Gastroesophageal sphincter (tissue), 3 donors: ENCODE measurements at regions not wholly inside any gene's neighbourhood (a gene's known extent, or its start where the extent isn't known, plus 50 kb on each side); places are given as distances from the start of the nearest gene placed in this dataset.

Experiments used
- EP300 ChIP-seq: sonication (generic); formaldehyde crosslinking; IDR thresholded peaks from one replicate; pipeline ENCODE4 v1.6.1; 2017; ENCODE audit warnings: antibody characterized with exemption, mild to moderate bottlenecking
- POLR2A ChIP-seq, 2 donors: fragments of 450-650 bp; IDR thresholded peaks; one replicate each; pipeline ENCODE4 v1.6.1; 2017; ENCODE audit warnings: antibody characterized with exemption in 2 of 2, mild to moderate bottlenecking in 2 of 2, moderate library complexity in 1 of 2
- POLR2AphosphoS5 ChIP-seq: sonication (generic); formaldehyde crosslinking; IDR thresholded peaks from one replicate; pipeline ENCODE4 v1.6.1; 2017; ENCODE audit warnings: antibody characterized with exemption
- TF ChIP-seq, protein P1 (sequence below), 4 experiments: fragments of 200-600 bp in 2 of 4; fragments of 450-650 bp in 2 of 4; sonication (generic) in 1 of 4; IDR thresholded peaks; one replicate each; pipeline ENCODE4 v1.5.1; 2017 to 2019; ENCODE audit warnings: antibody characterized with exemption in 4 of 4, mild to moderate bottlenecking in 2 of 4, moderate library complexity in 2 of 4

- TF ChIP-seq, protein P1, sequence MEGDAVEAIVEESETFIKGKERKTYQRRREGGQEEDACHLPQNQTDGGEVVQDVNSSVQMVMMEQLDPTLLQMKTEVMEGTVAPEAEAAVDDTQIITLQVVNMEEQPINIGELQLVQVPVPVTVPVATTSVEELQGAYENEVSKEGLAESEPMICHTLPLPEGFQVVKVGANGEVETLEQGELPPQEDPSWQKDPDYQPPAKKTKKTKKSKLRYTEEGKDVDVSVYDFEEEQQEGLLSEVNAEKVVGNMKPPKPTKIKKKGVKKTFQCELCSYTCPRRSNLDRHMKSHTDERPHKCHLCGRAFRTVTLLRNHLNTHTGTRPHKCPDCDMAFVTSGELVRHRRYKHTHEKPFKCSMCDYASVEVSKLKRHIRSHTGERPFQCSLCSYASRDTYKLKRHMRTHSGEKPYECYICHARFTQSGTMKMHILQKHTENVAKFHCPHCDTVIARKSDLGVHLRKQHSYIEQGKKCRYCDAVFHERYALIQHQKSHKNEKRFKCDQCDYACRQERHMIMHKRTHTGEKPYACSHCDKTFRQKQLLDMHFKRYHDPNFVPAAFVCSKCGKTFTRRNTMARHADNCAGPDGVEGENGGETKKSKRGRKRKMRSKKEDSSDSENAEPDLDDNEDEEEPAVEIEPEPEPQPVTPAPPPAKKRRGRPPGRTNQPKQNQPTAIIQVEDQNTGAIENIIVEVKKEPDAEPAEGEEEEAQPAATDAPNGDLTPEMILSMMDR (IDR thresholded peaks at IDR 0.05): no peak
- no peak for TF ChIP-seq EP300
- TF ChIP-seq POLR2AphosphoS5: no peak
- no peak for TF ChIP-seq POLR2A (IDR thresholded peaks at IDR 0.05)
These were observed 118.9 kb upstream of the TANK start for GRCh38 chr2:161041356-161041755.
